Endothelial cell of umbilical vein (primary cell): ENCODE measurements at regions not wholly inside any gene's neighbourhood (a gene's known extent, or its start where the extent isn't known, plus 50 kb on each side); places are given as distances from the start of the nearest gene placed in this dataset.
A peak's percentile ranks its signal among the peaks of the same experiment; 100 is the strongest.

Experiments
- BruUV-seq: library from RNA; stranded (reverse); fragments of 400-500 nt; replicated peaks from 2 replicates; lab custom pipeline; 2021; lab: Mats Ljungman, UMichigan
- CTCF ChIA-PET: fragments of 300-600, 350-600 bp; sonication (Branson Sonifier 250); formaldehyde crosslinking; loops from one replicate; lab custom pipeline; 2021; ENCODE audit warnings: antibody characterized with exemption, inconsistent platforms; lab: Charles Lee
- POLR2A ChIA-PET: fragments of 300-600, 350-600 bp; sonication (Branson Sonifier 250); formaldehyde crosslinking; loops from one replicate; lab custom pipeline; 2021; ENCODE audit warnings: antibody characterized with exemption, inconsistent platforms; lab: Charles Lee
- DNase-seq: peaks from one replicate; pipeline ENCODE4 v3.0.0-alpha.2; 2011; ENCODE audit warnings: low read depth, low spot score
- FAIRE-seq: peaks from 2 replicates; lab custom pipeline; 2011; peaks lifted over from hg19 to GRCh38; lab: Jason Lieb, UNC
- H2AFZ ChIP-seq: 2 replicates; pipeline ENCODE4 v1.6.0; 2012; ENCODE audit warnings: low read depth, low read length, control low read depth, inconsistent platforms
- H3K27ac ChIP-seq: 2 replicates; pipeline ENCODE4 v1.5.1; 2011; ENCODE audit warnings: low read depth, mild to moderate bottlenecking, control low read depth, low read length, moderate library complexity; ENCODE audit not compliant: insufficient read depth
- H3K27me3 ChIP-seq, 2 experiments: 2 replicates each; pipeline versions ENCODE4 v1.6.0 to v1.6.1; 2011; ENCODE audit warnings: low read length in 2 of 2, mixed read lengths in 1 of 2; ENCODE audit not compliant: control insufficient read depth in 2 of 2, insufficient read depth in 2 of 2
- H3K36me3 ChIP-seq, 2 experiments: 2 replicates in 1 of 2; 3 replicates in 1 of 2; pipeline ENCODE4 v1.5.1; 2011; ENCODE audit warnings: low read length in 2 of 2, mild to moderate bottlenecking in 1 of 2, moderate library complexity in 1 of 2; ENCODE audit not compliant: control insufficient read depth in 2 of 2, insufficient read depth in 2 of 2; ENCODE audit errors: extremely low read depth in 1 of 2
- H3K4me1 ChIP-seq: 3 replicates; pipeline ENCODE4 v1.5.1; 2011; ENCODE audit warnings: mild to moderate bottlenecking, low read length; ENCODE audit not compliant: control insufficient read depth, insufficient read depth; ENCODE audit errors: extremely low read depth
- H3K4me2 ChIP-seq: 2 replicates; pipeline ENCODE4 v1.6.1; 2011; ENCODE audit warnings: low read length, control low read depth, mixed read lengths; ENCODE audit not compliant: insufficient read depth
- H3K4me3 ChIP-seq, 3 experiments: fragments of 200-600 bp in 1 of 3; sonication (generic), shearing (Covaris generic) in 1 of 3; replicated peaks in 1 of 3; 2 replicates each; pipeline ENCODE4 v1.5.1; 2011 to 2016; ENCODE audit warnings: control low read depth in 3 of 3, low read length in 3 of 3, mild to moderate bottlenecking in 2 of 3, inconsistent platforms in 1 of 3, low read depth in 1 of 3, moderate library complexity in 1 of 3; ENCODE audit not compliant: insufficient read depth in 1 of 3
- H3K79me2 ChIP-seq: 2 replicates; pipeline ENCODE4 v1.6.0; 2012; ENCODE audit warnings: low read length, inconsistent platforms; ENCODE audit not compliant: control insufficient read depth, insufficient read depth
- H3K9ac ChIP-seq: replicated peaks from 2 replicates; pipeline ENCODE3; 2011; ENCODE audit warnings: low read length, control low read depth; ENCODE audit not compliant: insufficient read depth; ENCODE audit errors: extremely low read depth
- H3K9me1 ChIP-seq: replicated peaks from 3 replicates; pipeline ENCODE4 v1.6.0; 2011; ENCODE audit warnings: mild to moderate bottlenecking, low read length; ENCODE audit not compliant: control insufficient read depth, insufficient read depth; ENCODE audit errors: extremely low read depth
- H3K9me3 ChIP-seq: replicated peaks from 2 replicates; pipeline ENCODE4 v1.5.1; 2012; ENCODE audit warnings: low read length, inconsistent platforms; ENCODE audit not compliant: control insufficient read depth, insufficient read depth
- H4K20me1 ChIP-seq: replicated peaks from 2 replicates; pipeline ENCODE3; 2011; ENCODE audit warnings: mild to moderate bottlenecking, low read length; ENCODE audit not compliant: control insufficient read depth, insufficient read depth; ENCODE audit errors: extremely low read depth
- EZH2 ChIP-seq: IDR thresholded peaks from 2 replicates; pipeline ENCODE4 v1.6.1; 2012; ENCODE audit warnings: borderline replicate concordance, low read depth, mild to moderate bottlenecking, moderate library complexity, low read length, inconsistent platforms; ENCODE audit not compliant: severe bottlenecking
- FOS ChIP-seq: IDR thresholded peaks from 2 replicates; pipeline ENCODE4 v1.6.1; 2011; ENCODE audit warnings: mild to moderate bottlenecking, low read length, moderate library complexity, borderline replicate concordance; ENCODE audit not compliant: insufficient read depth
- GATA2 ChIP-seq: IDR thresholded peaks from 2 replicates; pipeline ENCODE4 v1.7.0; 2011; ENCODE audit warnings: low read depth, mild to moderate bottlenecking, moderate library complexity, mixed read lengths, low read length; ENCODE audit not compliant: insufficient read length, insufficient read depth
- JUN ChIP-seq: IDR thresholded peaks from 2 replicates; pipeline ENCODE4 v1.6.1; 2011; ENCODE audit warnings: borderline replicate concordance, low read depth; ENCODE audit not compliant: insufficient read length, insufficient read depth
- MYC ChIP-seq: IDR thresholded peaks from one replicate; pipeline ENCODE4 v1.6.1; 2011; ENCODE audit warnings: mild to moderate bottlenecking, low read depth, low read length
- POLR2A ChIP-seq: IDR thresholded peaks from 2 replicates; pipeline ENCODE4 v1.6.1; 2012; ENCODE audit warnings: low read depth, mild to moderate bottlenecking, control low read depth, low read length
- POLR2AphosphoS5 ChIP-seq: IDR thresholded peaks from 2 replicates; pipeline ENCODE4 v1.6.1; 2012; ENCODE audit warnings: low read depth, mild to moderate bottlenecking, control low read depth, low read length, moderate library complexity; ENCODE audit not compliant: insufficient read depth
- dilution Hi-C: fragments of 300-500 bp; cut with MboI; formaldehyde crosslinking; loops from one replicate; pipeline ENCODE4 v1.15.0; 2019; ENCODE audit warnings: low sequenced_read_pairs; ENCODE audit not compliant: extremely low pct_ligation_motif_present
- intact Hi-C: fragments of 100-400 bp; cut with micrococcal nuclease; formaldehyde crosslinking; loops from one replicate; pipeline ENCODE4 v1.10.0; 2022
- TF ChIP-seq, protein P1 (sequence below), 2 donors: IDR thresholded peaks; 1 replicate in 1 of 2; 2 replicates in 1 of 2; pipeline ENCODE4 v1.5.1; 2011; ENCODE audit warnings: low read length in 2 of 2, mild to moderate bottlenecking in 2 of 2, moderate library complexity in 2 of 2, control low read depth in 1 of 2, inconsistent platforms in 1 of 2, low read depth in 1 of 2; ENCODE audit not compliant: insufficient read depth in 1 of 2; ENCODE audit errors: extremely low read depth in 1 of 2

DNA sequence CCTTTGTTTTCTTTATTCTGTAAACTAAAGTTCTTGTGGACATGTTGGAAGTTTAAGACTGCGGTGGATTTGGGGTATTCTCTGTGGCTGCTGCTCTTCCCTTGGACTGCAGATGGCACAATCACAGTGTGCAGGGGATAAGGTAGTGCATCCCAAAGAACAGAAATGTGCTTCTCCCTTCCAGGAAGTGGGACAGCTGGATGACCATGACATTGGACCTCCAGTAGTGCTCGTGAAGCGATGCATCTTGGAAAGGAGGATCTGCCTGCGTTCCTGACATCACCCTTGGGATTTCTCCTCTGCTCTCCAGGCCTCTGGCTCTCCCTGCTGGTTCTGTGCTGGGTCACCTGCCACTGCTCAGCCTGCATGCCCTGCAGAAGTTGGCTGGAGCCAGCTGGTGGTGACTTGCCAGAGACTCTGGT is 109.9 kb downstream of the SLC4A3 start:
- Histone ChIP-seq H3K4me1 (no peaks in the 10 kb centered on the region), H3K4me2 (no peak overlapping the region), H4K20me1 (no peaks in the 10 kb centered on the region), H3K9me3 (no peaks in the 10 kb centered on the region), H3K36me3 (no peaks in the 10 kb centered on the region), H3K9me1 (no peaks in the 10 kb centered on the region), H3K4me3 (no peak overlapping the region), H2AFZ (no peak overlapping the region), H3K27me3 (no peaks in the 10 kb centered on the region), H3K9ac (no peak overlapping the region), H3K79me2 (no peaks in the 10 kb centered on the region), H3K27ac (no peak overlapping the region)
- ChIA-PET POLR2A (no interaction called here), CTCF (interaction anchor here (1.1 to 5.6 kb wide), 2 partner anchors 21 to 1836 kb away, joined by 3 to 87 read pairs; partner anchors contain the start of gene EPHA4)
- no TSS peak for BruUV-seq
- peak; percentile 4 for DNase-seq
- TF ChIP-seq GATA2 = no peak
- no peak for TF ChIP-seq MYC
- TF ChIP-seq EZH2 = no peak
- dilution Hi-C loops = no loop called here
- intact Hi-C loops = no loop called here
- FAIRE-seq = no peak

DNA sequence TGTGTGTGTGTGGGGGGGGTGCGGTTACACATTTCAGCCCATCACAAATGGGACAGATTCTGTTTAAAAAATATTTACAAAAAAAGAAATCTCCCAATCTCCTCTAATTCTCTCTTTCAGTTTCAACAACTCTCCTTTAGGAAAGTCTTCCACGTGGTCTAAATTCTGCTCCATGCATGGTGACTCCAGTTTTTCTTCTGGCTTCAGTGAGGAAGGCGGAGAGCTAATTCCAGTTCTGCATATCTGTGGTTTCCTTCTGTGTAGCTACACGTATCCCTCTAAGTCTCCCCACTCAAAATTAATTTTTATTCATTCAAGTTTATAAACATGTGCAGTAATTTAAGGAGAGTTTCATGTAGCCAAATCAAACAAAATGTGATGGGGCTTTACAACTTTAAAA is 111.6 kb downstream of the SLC4A3 start:
- Histone ChIP-seq H3K27me3 (no peaks in the 10 kb centered on the region), H3K4me1 (no peaks in the 10 kb centered on the region), H2AFZ (no peak overlapping the region), H3K9ac (no peak overlapping the region), H3K9me3 (no peaks in the 10 kb centered on the region), H3K4me2 (no peak overlapping the region), H3K36me3 (no peaks in the 10 kb centered on the region), H4K20me1 (no peaks in the 10 kb centered on the region), H3K9me1 (no peaks in the 10 kb centered on the region), H3K79me2 (no peaks in the 10 kb centered on the region), H3K27ac (no peak overlapping the region), H3K4me3 (no peak overlapping the region)
- ChIA-PET POLR2A (no interaction called here), CTCF (interaction anchor here (5.6 kb wide), 1 partner anchor 1834 kb away, joined by 87 read pairs; the partner anchor contains the start of gene EPHA4)
- dilution Hi-C loops (no loop called here), intact Hi-C loops (no loop called here)
- no TSS peak for BruUV-seq
- DNase-seq = no peak
- no peak for FAIRE-seq
- TF ChIP-seq, protein P1, sequence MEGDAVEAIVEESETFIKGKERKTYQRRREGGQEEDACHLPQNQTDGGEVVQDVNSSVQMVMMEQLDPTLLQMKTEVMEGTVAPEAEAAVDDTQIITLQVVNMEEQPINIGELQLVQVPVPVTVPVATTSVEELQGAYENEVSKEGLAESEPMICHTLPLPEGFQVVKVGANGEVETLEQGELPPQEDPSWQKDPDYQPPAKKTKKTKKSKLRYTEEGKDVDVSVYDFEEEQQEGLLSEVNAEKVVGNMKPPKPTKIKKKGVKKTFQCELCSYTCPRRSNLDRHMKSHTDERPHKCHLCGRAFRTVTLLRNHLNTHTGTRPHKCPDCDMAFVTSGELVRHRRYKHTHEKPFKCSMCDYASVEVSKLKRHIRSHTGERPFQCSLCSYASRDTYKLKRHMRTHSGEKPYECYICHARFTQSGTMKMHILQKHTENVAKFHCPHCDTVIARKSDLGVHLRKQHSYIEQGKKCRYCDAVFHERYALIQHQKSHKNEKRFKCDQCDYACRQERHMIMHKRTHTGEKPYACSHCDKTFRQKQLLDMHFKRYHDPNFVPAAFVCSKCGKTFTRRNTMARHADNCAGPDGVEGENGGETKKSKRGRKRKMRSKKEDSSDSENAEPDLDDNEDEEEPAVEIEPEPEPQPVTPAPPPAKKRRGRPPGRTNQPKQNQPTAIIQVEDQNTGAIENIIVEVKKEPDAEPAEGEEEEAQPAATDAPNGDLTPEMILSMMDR (IDR thresholded peaks at IDR 0.05; ENCODE audit: extremely low read depth in 1 of 2, insufficient read depth in 1 of 2, low read depth in 1 of 2, low read length in 2 of 2) = no peak
- TF ChIP-seq POLR2A (no peak), MYC (no peak), GATA2 (no peak), FOS (no peak), EZH2 (no peak), POLR2AphosphoS5 (no peak), JUN (no peak)
